HG03095 (cell line): ENCODE measurements at regions not wholly inside any gene's neighbourhood (a gene's known extent, or its start where the extent isn't known, plus 50 kb on each side); places are given as distances from the start of the nearest gene placed in this dataset.
"Not testable (repeated sequence)": the region's sequence is repeated elsewhere in the genome, so short reads cannot be mapped to it uniquely, and the experiment has no call there.

Source experiments
- ATAC-seq: cut with Tn5 transposase; IDR thresholded peaks from one replicate; pipeline ENCODE4 v1.9.1; 2021; ENCODE audit warnings: moderate library complexity; ENCODE audit not compliant: unreplicated experiment

DNA sequence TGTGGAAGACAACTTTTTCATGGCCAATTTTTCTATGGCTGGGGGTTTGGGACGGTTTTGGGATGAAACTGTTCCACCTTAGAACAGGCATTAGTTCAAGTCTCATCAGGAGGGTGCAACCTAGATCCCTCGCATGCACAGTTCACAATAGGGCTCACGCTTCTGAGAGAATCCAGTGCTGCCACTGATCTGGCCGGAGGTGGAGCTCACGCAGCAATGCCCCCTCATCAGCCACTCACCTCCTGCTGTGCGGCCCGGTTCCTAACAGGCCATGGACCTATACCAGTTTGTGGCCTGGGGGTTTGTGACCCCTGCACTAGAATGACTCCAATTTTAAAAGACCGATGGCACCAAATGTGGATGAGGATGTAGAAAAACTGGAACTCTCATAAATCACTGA is 127.2 kb upstream of the IER5L start:
- ATAC-seq, result no peak

DNA sequence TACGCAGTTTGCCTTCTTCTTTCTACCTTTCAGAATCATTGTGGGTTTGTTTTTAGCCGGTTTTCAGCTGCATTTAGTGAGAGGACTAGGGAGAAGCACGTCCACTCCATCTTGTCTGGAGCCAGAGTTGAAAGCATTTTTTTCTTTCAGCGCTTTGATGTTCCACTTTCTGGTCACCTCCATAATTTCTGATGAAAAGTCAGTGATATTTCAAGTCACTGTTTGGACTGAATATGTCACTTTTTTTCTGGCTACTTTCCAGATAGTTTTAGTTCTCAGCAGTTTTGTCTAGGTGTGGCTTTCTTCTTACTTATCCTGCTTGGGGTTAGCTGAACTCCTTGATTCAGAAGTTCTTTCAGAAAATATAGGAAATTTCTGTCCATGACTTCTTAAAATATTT is 123.9 kb upstream of the IER5L start:
- ATAC-seq, result no peak

DNA sequence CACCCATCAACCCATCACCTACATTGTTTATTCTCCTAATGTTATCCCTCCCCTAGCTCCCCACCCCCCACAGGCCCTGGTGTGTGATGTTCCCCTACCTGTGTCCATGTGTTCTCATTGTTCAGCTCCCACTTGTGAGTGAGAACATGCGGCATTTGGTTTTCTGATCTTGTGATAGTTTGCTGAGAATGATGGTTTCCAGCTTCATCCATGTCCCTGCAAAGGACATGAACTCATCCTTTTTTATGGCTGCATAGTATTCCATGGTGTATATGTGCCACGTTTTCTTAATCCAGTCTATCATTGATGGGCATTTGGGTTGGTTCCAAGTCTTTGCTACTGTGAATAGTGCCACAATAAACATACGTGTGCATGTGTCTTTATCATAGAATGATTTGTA is 118.1 kb upstream of the IER5L start:
- ATAC-seq, result not testable (repeated sequence)

DNA sequence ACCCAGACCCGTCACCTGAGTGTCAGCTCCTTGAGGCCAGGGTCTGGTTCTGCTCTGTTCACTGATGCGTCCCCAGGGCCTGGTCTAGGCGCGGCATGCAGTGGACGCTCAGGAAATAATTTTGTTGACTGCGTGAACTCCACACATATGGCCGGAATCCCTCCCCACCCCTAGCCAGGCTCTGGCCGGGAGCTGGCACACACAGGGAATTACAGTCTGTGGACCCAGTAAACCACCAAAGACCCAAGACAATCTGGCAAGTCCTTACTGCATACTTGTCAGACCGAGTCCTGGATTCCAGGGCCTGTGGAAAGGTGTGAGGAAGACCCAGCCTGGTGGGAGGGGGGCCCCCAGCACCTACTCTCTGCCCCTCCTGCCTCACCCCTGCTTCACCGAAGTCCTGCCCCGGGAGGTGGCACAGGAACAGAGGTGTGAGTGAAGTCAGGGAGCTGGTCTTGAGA is 113.0 kb upstream of the IER5L start:
- ATAC-seq, result no peak

DNA sequence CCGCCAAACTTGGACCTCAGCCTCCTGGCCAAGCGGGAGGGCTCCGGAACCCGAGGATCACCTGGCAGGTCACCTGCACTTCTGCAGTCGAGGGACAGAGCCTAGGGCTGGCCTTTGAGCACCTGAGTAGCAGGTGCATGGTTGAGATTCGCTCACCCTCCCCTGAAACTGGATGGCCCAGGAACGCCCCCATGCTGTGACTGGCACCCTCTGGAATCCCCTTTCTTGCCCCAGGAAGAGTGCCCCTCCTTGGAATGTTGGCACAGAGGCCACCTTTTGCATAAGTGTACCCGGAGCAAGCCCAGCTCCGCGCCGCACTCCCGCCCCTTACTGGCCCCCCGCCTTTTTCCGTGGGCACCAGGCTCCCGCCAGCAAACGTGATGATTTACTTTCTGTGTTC is 112.5 kb upstream of the IER5L start:
- ATAC-seq, result no peak

DNA sequence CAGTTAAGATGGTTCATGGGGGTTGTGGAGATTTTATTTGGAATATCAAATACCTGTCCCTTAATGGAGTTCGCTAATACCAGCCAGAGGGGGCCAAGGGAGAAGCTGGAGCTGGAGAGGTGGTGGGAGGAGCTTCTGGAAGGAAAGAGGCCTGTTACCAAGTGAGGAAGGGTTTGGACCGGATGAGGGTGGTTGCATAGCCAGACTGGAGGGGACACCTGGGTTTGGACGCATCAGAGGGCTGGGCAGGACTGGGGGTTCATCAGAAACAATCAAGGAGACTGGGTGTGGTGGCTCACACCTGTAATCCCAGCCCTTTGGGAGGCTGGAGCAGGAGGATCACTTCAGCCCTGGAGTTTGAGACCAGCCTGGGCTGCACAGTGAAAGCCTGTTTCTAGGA is 111.8 kb upstream of the IER5L start:
- no peak for ATAC-seq

DNA sequence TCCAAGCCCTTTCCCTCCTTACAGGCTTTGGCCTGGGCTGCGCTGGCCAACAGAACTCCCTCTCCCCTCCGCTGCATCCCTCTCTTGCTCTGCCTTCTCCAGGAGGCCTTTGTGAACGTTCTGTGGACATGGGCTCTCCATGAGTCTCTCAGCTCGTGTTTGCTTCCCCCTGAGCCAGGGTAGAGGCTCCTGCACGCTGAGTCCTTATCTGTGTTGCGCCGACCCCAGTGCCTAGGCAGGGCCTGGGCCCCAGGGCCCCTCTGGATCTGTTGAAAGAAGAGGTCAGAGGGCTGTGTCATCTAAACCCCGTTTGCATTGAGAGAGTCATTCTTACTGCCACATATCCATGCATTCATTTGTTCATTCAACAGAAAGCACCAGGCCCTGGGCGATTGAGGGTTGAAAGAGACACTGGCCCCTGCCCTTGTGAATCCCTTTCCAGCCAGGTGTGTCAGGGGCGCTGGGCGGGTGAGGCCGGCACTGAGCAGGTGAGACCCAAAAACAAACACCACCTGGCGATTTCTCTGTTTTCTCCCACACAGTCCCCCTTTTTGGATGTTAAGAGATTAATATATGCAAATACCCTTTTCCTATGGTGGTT is 111.2 kb upstream of the IER5L start:
- ATAC-seq, result no peak

DNA sequence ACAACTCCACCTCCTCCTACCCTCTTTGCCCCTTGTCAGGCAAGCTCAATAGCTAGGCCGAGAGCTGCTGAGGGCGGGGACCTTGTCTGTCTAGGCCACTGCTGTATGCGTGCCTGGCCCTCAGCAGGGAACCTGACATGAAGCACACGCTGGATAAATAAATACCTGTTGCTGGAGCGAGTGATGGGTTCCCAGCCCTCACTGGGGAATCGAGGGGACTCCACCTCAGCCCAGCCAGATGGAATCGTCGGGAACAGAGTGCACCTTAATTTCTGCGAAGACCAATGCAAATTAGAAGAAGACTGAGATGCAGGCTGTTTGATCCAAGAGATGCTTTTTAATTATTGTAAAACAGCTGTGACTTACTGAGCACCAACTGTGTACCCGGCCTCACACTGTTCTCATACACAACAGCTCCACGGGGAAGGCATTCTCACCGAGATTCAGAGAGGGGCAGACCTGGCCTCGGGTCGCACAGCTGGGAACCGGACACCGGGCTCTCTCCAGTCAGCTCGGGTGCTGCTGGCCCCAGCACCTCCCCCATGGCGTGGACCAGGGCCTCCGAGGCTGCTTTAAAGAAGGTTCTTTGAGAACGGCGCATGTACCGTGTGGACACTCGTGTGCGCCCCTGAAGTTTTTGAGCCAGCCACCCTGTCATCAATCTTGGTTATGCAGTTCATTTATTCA is 109.7 kb upstream of the IER5L start:
- no peak for ATAC-seq

DNA sequence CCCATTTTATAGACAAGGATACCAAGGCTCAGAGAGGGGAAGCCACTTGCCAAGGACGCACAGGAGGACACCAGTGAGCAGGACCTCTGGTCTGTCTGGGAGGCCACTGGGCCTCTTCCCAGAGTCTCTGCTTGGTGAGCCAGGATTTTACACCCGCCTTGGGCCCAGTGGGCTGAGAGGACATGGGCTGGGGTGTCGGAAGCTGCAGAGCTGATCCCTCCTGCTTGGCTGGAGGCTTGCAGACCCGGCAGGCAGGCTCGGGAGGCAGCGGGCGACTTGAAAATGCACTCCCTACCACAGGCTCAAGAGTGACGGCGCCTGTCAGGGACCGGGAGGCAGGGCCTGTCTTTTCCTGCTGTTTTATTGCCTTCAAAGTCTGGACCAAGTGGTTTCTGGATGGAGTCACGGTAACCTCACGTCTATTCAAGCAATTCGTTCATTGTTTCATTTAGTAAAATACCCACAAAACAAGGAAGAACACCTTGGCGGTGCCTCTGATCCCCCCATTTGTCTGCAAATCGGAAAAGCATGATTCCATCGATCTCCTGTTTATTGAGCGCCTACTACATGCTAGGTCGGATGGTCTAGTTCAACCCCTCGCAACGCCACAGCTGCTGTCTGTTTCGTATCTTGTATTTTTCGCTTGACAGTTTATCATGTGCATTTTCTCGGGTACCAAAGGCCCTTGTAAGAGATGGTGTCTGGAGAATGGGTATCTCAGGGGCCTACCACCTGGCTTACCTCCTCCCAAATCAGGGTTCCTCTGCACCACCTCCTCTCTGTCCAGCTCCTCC is 108.1 kb upstream of the IER5L start:
- no peak for ATAC-seq

DNA sequence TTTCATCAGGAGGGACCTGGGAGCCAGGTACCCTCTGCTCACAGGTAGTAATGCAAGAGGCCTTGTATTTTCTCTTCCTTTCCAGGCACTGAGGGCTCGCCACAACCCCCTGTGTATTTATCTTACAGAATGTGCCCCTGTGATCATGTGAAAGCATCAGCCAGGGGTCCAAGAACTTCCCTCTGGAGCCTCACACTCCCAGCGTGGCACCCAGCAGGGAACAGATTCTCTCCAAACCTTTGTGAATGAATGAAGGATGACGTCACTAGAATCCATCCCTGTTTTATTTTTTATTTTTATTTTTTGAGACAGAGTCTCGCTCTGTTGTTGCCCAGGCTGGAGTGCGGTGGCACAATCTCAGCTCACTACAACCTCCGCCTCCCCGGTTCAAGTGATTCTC is 107.3 kb upstream of the IER5L start:
- no peak for ATAC-seq

DNA sequence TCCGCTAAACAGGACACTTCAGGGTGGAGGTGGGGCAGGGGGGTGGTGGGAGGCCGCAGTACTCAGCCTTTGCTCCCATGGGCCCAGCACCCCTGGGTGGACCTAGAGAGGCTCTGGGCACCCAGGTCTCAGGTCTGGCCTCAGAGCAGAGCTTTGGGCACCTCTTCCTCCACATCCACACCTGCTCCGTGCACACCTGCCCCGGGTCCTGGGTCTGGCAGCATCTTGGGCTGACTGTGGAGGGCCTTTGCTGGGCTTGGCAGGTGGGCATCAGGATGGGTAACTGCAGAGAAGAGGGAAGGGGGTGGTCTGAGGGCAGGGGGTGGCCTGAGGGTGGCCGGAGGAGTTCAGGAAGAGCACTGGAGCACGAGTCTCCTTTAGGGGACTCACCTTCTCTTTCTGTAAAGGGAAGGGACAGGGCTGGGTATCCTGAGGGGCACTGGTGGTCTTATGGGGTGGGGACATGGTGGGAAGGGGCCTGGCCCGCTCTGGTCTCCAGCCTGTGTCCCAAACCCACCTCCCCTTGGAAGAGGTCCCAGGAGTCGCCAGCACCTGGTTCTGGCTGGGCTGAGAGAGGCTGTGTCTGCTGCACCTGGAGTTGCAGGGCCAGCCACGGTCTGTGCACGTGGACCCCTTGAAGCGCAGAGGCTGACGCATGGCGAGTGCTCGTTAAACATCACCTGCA is 106.7 kb upstream of the IER5L start:
- no peak for ATAC-seq

DNA sequence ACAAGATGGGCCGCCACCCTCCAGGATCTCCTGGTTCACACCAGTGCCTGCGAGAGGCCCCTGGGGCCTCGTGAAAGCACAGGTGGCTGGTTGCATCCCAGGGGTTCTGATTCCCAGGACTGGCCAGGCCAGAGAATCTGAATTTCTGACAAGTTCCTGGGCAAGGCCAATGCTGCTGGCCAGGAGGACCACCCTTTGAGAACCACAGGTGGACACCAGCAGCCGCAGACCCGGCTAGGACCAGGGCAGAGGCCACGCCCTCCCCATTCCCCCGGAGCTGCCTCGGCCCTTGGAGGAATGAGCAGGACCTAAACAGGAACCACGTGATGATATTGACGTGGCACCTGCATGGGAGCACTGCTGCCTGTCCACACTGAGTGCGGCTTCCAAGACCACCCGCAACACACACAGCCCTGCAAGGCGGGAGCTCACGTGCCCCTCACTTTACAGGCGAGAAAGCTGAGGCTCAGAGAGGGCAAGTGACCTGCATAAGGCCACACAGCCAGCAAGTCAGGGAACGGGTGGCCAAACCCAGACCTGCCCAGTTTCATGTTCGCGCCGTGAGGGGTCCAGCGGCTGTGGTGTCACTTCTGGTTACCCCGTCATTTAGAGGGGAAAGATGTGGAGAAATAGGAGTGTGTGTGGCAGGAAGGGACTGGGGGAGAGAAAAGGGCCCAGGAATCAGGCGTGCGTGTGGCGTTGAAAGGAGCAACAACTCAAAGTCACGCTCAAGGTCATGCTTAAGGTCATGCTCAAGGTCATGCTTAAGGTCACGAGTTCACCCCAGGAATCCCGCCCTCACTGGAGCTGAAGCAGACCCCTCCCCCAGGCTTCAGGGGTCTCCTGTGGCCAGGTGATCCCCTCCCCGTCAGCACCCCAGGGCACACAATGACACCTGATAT is 105.9 kb upstream of the IER5L start:
- ATAC-seq, result no peak

DNA sequence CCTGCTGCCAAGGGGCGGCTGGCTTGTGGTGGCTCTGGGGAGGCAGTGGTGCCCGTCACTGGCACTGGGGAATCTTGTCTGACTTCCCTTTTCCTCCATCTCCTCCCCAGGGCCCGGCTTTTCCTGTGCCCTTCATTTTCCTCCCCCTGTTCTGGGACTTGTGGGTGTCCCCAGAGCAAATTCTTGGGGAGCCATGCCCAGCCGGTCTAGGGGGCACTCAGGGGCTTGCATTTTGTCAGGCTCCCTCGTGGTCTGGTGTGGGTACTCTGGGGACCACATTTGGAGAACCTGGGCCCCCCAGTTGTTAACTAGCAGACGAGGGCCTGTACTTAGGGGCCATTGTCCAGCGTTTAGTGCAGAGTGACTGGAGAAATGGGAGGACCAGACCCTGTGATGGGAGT is 105.2 kb upstream of the IER5L start:
- no peak for ATAC-seq

DNA sequence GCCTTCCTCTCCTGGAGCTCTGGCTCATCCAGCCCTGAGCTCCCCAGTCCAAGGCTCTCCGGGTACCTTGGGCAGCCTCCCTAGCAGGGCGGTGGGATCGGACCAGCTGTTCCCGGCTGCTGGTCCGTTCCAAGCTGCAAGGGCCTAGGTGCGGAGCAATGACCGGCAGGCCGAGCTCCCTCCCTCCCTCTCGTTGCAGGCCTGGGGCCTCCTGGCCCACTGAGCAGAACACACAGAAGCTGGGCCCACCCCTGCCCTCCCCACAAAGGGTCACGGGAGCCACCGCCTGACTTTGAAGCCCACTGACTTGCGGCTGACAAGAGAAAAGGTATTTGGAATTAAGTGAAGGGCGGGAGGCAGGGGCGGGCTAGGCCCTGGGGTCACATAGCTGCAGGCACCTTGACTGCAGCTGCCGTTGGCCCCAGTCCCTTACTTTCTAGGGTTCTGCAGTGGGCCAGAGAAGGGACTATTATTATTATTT is 104.7 kb upstream of the IER5L start:
- no peak for ATAC-seq

DNA sequence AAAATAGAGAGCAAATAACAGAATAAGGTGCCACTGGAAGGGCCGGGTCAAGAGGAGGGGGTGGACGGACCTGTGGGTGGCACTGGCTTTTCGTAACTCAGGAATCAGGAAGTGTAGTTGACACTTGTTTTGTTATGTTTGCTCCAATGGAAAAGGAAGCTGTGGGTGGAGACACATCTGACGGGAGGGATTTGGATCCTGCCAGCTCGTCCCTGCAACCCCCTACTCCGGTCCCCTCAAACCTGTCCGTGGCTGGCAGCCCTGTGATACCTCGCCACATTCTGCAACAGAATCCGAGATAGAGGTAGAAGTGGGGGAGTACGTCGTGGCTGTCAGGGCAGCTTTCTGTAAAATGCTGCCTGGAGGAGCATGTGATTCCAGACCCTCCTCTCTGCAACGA is 104.2 kb upstream of the IER5L start:
- ATAC-seq, result no peak

DNA sequence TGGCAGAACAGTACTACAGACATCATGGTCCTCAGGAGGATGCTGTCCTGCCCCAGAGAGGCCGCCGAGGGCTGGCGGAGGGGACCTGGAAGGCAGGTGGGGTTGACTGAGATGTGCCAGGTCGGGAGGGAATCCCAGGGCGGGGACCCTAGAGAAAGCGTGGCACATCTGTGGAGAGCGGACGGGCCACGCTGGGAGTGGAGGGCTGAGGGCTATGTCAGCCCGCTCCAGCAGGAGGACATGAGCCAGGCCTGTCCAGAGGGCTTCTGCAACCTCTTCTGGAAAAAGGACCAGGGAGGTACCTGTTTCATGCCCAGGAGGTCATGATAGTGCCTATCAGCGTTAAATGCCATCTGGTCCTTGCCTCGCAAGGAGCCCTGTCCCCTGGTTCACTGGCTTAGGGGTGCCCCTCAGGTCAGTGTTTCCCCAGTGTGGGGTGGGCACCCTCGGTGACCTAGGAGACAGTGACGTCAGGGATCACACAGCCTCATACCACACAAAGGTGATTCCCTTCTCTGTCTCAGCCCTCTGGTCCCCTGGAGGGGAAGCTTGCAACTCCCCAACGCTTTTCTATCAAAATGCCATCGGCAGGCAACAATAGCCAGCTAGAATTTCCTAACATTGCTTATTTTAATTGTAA is 103.6 kb upstream of the IER5L start:
- no peak for ATAC-seq

DNA sequence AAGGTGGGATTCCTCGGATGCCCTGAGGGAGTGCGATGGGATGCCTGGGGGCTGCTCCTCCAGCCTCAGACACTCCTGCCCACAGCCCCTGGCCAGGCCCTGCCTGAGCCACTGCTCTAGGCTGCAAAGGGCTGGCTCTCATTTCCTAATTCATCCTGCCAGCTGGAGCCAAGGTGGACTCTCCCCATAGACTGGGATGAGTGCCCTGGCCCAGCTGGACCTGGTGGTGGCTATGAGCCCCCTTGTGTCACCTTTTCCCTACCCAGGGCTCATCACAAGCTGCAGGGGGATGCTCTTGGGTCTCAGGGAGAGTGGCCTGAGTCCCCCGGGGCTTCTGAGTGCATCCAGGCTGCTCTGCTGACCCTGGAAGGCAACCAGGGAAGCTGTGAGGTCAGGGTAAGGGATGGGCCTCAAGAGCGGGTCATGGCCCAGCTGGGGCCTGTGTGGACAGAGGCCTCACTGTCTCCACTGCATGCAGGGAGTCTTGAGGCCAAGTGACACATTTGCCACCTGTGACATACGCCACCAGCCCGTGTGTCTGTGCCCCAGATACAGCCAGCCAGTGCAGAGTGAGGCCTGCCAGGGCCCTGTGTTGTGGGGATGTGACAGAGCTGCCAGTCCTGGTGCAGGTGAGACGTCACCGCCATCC is 102.7 kb upstream of the IER5L start:
- no peak for ATAC-seq

DNA sequence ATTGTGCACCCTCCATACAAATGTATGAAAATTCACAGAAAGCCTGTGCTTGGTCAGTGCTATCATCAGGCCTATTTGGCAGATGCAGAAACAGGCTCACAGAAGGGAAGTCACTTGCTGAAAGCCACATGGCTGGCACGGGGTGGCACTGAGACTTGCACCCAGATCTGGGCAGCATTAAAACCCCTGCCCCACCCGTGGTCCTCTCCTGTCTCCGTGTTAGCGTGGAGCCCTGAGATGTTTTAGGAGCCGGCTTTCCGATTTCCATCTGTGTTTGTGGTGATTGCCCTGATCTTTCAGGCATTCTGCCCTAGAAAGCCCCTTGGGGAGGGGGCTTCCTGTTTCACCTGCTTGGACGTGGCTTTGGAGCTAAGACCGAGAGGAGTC is 102.2 kb upstream of the IER5L start:
- ATAC-seq, result no peak

DNA sequence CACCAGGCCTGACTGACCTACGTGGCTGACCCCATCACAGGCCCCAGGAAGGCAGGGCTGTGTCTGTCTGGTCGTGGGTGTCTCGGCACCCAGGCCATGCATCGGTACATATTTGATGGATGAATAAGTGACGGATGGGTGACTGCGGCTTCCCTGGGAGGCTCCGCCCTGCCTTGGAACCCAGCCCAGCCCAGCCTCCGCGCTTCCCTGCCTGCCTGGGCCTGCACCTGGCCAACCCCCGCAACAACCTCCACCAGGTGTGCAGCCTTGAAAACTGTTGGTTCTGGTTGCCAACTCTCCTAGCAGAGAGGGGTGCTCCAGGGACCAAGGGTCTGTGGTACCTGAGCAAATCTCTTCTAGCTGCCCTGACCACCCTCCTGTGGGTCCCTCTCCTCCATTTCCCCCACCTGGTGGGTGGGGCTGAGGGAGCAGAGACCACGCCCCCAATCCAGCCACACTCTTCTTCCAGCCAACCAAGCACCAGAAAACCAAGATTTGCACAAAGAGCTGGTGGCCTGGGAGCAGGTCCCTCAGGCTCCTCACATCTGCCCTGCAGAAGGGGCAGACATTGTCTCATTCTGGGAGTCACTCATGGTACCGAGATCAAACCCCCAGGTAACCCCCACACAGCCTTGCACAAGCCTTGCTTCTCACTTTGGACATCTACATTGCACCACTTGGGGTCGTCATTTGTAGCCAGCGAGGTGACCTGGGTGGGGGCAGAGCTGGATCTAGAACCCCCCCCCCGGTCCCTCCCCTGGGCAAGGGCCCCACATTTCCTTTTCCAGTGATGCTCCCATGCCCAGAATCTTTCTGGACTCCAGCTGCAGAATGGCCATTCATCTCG is 100.6 kb upstream of the IER5L start:
- no peak for ATAC-seq
